H1 (cell line): ENCODE measurements at regions not wholly inside any gene's neighbourhood (a gene's known extent, or its start where the extent isn't known, plus 50 kb on each side); places are given as distances from the start of the nearest gene placed in this dataset.

Experiments used
- ASH2L ChIP-seq: fragments of 200-600, 300-600 bp; sonication (generic); IDR thresholded peaks from one replicate; pipeline ENCODE4 v1.7.1; 2017; ENCODE audit warnings: low read length
- BACH1 ChIP-seq: IDR thresholded peaks from 2 replicates; pipeline ENCODE4 v1.6.1; 2012; ENCODE audit warnings: low read length, improper control_type of control experiment
- CREB1 ChIP-seq: IDR thresholded peaks from 2 replicates; pipeline ENCODE4 v1.6.1; 2012; ENCODE audit warnings: inconsistent platforms
- CTCF ChIP-seq, 3 experiments: IDR thresholded peaks; 1 replicate in 2 of 3; 2 replicates in 1 of 3; pipeline versions ENCODE4 v1.5.1 to v1.6.1; 2011; ENCODE audit warnings: low read length in 3 of 3, mild to moderate bottlenecking in 3 of 3, inconsistent platforms in 2 of 3, low read depth in 1 of 3, moderate library complexity in 1 of 3; ENCODE audit not compliant: insufficient read depth in 1 of 3; ENCODE audit errors: control extremely low read depth in 1 of 3
- EGR1 ChIP-seq: IDR thresholded peaks from 2 replicates; pipeline ENCODE4 v1.6.1; 2011; ENCODE audit warnings: low read depth, low read length, borderline replicate concordance
- EZH2 ChIP-seq: fragments of 200-600 bp; sonication (generic); IDR thresholded peaks from 2 replicates; pipeline ENCODE4 v1.7.1; 2012; ENCODE audit warnings: low read depth, mild to moderate bottlenecking, moderate library complexity, low read length, inconsistent platforms; ENCODE audit not compliant: severe bottlenecking
- HDAC2 ChIP-seq, 2 experiments: fragments of 300-600 bp in 1 of 2; sonication (generic) in 1 of 2; IDR thresholded peaks; 2 replicates each; pipeline ENCODE4 v1.6.1; 2011 to 2012; ENCODE audit warnings: low read depth in 2 of 2, low read length in 2 of 2, mild to moderate bottlenecking in 2 of 2, moderate library complexity in 2 of 2, borderline replicate concordance in 1 of 2, inconsistent platforms in 1 of 2
- MAX ChIP-seq: IDR thresholded peaks from 2 replicates; pipeline ENCODE4 v1.6.1; 2012; ENCODE audit warnings: inconsistent platforms
- POLR2A ChIP-seq, 2 experiments: IDR thresholded peaks; 1 replicate in 1 of 2; 2 replicates in 1 of 2; pipeline ENCODE4 v1.6.1; 2011; ENCODE audit warnings: low read depth in 2 of 2, low read length in 2 of 2, mild to moderate bottlenecking in 2 of 2; ENCODE audit errors: control extremely low read depth in 1 of 2
- RAD21 ChIP-seq, 2 experiments: IDR thresholded peaks in 1 of 2; conservative IDR thresholded peaks in 1 of 2; 2 replicates each; pipeline ENCODE4 v1.6.1; 2011; ENCODE audit warnings: low read depth in 2 of 2, low read length in 2 of 2, improper control_type of control experiment in 1 of 2, inconsistent platforms in 1 of 2, mild to moderate bottlenecking in 1 of 2, moderate library complexity in 1 of 2
- SRF ChIP-seq: IDR thresholded peaks from 2 replicates; pipeline ENCODE4 v1.6.1; 2011; ENCODE audit warnings: mild to moderate bottlenecking, low read depth, low read length, moderate library complexity
- TBP ChIP-seq: IDR thresholded peaks from 2 replicates; pipeline ENCODE4 v1.6.1; 2011; ENCODE audit warnings: low read depth, low read length, improper control_type of control experiment
- USF2 ChIP-seq: IDR thresholded peaks from 2 replicates; pipeline ENCODE4 v1.6.1; 2011; ENCODE audit warnings: low read length, improper control_type of control experiment

- TF ChIP-seq RAD21 (IDR thresholded peaks at IDR 0.05 in 1 of 2, conservative IDR thresholded peaks at IDR 0.05 in 1 of 2; ENCODE audit: low read depth in 2 of 2, low read length in 2 of 2) (no peak), TBP (no peak), CTCF (IDR thresholded peaks at IDR 0.05; ENCODE audit: control extremely low read depth in 1 of 3, insufficient read depth in 1 of 3, low read depth in 1 of 3, low read length in 3 of 3) (no peak), ASH2L (no peak), MAX (no peak), BACH1 (no peak), EGR1 (no peak), EZH2 (no peak), SRF (no peak), POLR2A (IDR thresholded peaks at IDR 0.05; ENCODE audit: control extremely low read depth in 1 of 2, low read depth in 2 of 2, low read length in 2 of 2) (no peak), USF2 (no peak), HDAC2 (IDR thresholded peaks at IDR 0.05; ENCODE audit: borderline replicate concordance in 1 of 2, low read depth in 2 of 2, low read length in 2 of 2) (no peak), CREB1 (no peak)
Observed at GRCh38 chr5:36388288-36388687, 86.6 kb upstream of the RANBP3L start.
